PC-3 (cell line): ENCODE measurements at regions not wholly inside any gene's neighbourhood (a gene's known extent, or its start where the extent isn't known, plus 50 kb on each side); places are given as distances from the start of the nearest gene placed in this dataset.

Experiments
- ATAC-seq: fragments of 200-7000 bp; cut with Tn5 transposase; 2 replicates; pipeline ENCODE4 v1.9.1; 2020; ENCODE audit warnings: mild to moderate bottlenecking, moderate library complexity
- BruUV-seq: library from RNA; stranded (reverse); fragments of 400-500 nt; replicated peaks from 2 replicates; lab custom pipeline; 2021; lab: Mats Ljungman, UMichigan
- CTCF ChIA-PET: fragments of 300-600 bp; sonication (Branson Sonifier 250); formaldehyde crosslinking; loops from one replicate; lab custom pipeline; 2022; ENCODE audit warnings: antibody characterized with exemption; lab: Charles Lee
- POLR2A ChIA-PET: fragments of 300-600 bp; sonication (Branson Sonifier 250); formaldehyde crosslinking; loops from one replicate; lab custom pipeline; 2022; ENCODE audit warnings: antibody characterized with exemption; ENCODE audit not compliant: unreplicated experiment; lab: Charles Lee
- DNase-seq: peaks from one replicate; pipeline ENCODE4 v3.0.0-alpha.2; 2015
- H2AFZ ChIP-seq: fragments of 300-600 bp; sonication (generic); 2 replicates; pipeline ENCODE4 v1.6.0; 2016; ENCODE audit warnings: antibody characterized with exemption, low read length
- H3F3A ChIP-seq: fragments of 300-600 bp; sonication (generic); one replicate; pipeline ENCODE4 v1.6.0; 2017; ENCODE audit warnings: antibody characterized with exemption, low read length, control low read depth, mild to moderate bottlenecking; ENCODE audit not compliant: unreplicated experiment
- H3K27ac ChIP-seq: fragments of 300-600 bp; sonication (generic); 2 replicates; pipeline ENCODE4 v1.5.1; 2016; ENCODE audit warnings: mild to moderate bottlenecking, low read length
- H3K27me3 ChIP-seq: fragments of 300-600 bp; sonication (generic); 2 replicates; pipeline ENCODE4 v1.6.1; 2016; ENCODE audit warnings: low read length, mixed read lengths
- H3K36me3 ChIP-seq: fragments of 300-600 bp; sonication (generic); 2 replicates; pipeline ENCODE4 v1.6.1; 2016; ENCODE audit warnings: low read depth, mixed run types, low read length, mixed read lengths
- H3K4me1 ChIP-seq: fragments of 300-600 bp; sonication (generic); 2 replicates; pipeline ENCODE4 v1.5.1; 2016; ENCODE audit warnings: low read length; ENCODE audit not compliant: insufficient read depth
- H3K4me2 ChIP-seq: fragments of 300-600 bp; sonication (generic); 2 replicates; pipeline ENCODE4 v1.6.0; 2016; ENCODE audit warnings: low read length
- H3K4me3 ChIP-seq: fragments of 300-600 bp; sonication (generic); 2 replicates; pipeline ENCODE4 v1.5.1; 2016; ENCODE audit warnings: mild to moderate bottlenecking, low read length, mixed read lengths
- H3K79me2 ChIP-seq: fragments of 300-600 bp; sonication (generic); 2 replicates; pipeline ENCODE4 v1.6.1; 2017; ENCODE audit warnings: low read length, mixed read lengths
- H3K9ac ChIP-seq: fragments of 300-600 bp; sonication (generic); 2 replicates; pipeline ENCODE4 v1.6.0; 2016; ENCODE audit warnings: mild to moderate bottlenecking, low read length
- H3K9me2 ChIP-seq: fragments of 300-600 bp; sonication (generic); replicated peaks from 2 replicates; pipeline ENCODE4 v1.6.1; 2016; ENCODE audit warnings: mixed run types, low read length, mixed read lengths
- H3K9me3 ChIP-seq: fragments of 300-600 bp; sonication (generic); 2 replicates; pipeline ENCODE4 v1.6.1; 2016; ENCODE audit warnings: low read length, mixed read lengths
- H4K20me1 ChIP-seq: fragments of 300-600 bp; sonication (generic); 2 replicates; pipeline ENCODE4 v1.6.1; 2016; ENCODE audit warnings: low read length, mixed read lengths
- CTCF ChIP-seq: fragments of 300-600 bp; sonication (generic); conservative IDR thresholded peaks from 2 replicates; pipeline ENCODE4 v1.5.1; 2017; ENCODE audit warnings: antibody characterized with exemption, low read depth, mild to moderate bottlenecking, low read length
- EZH2 ChIP-seq: fragments of 300-600 bp; sonication (generic); IDR thresholded peaks from one replicate; pipeline ENCODE4 v1.6.1; 2017; ENCODE audit warnings: antibody characterized with exemption, mild to moderate bottlenecking, low read length; ENCODE audit not compliant: unreplicated experiment
- EZH2phosphoT487 ChIP-seq: fragments of 300-600 bp; sonication (generic); IDR thresholded peaks from 2 replicates; pipeline ENCODE4 v1.6.1; 2018; ENCODE audit warnings: mild to moderate bottlenecking, antibody characterized with exemption, low read length, borderline replicate concordance
- intact Hi-C: fragments of 100-400 bp; cut with micrococcal nuclease; formaldehyde crosslinking; loops from 2 replicates; pipeline ENCODE4 v1.9.0; 2023

- no peaks in the 10 kb centered on the region for H3K4me1 ChIP-seq
- no peak overlapping the region for H2AFZ ChIP-seq
- ATAC-seq (no peak), DNase-seq (no peak)
- H3K27me3 ChIP-seq: no peaks in the 10 kb centered on the region
- TF ChIP-seq EZH2phosphoT487: no peak
- BruUV-seq: no TSS peak
- no peaks in the 10 kb centered on the region for H4K20me1 ChIP-seq
- intact Hi-C loops: no loop called here
- H3K4me3 ChIP-seq: no peak overlapping the region
- no peaks in the 10 kb centered on the region for H3K9me2 ChIP-seq
- H3K27ac ChIP-seq: no peak overlapping the region
- POLR2A ChIA-PET: no interaction called here
- H3K9ac ChIP-seq: no peak overlapping the region
- H3K9me3 ChIP-seq: no peaks in the 10 kb centered on the region
- no peak overlapping the region for H3K4me2 ChIP-seq
- no peaks in the 10 kb centered on the region for H3K79me2 ChIP-seq
- H3K36me3 ChIP-seq: no peaks in the 10 kb centered on the region
- no peaks in the 10 kb centered on the region for H3F3A ChIP-seq
- CTCF ChIA-PET: no interaction called here
Measured at GRCh38 chr13:63605962-63606361, 2190.3 kb upstream of the PCDH20 start.

GRCh38 chr13:63605403-63605802, 2189.8 kb upstream of the PCDH20 start:
- H3K36me3 ChIP-seq: no peaks in the 10 kb centered on the region
- H3K9me3 ChIP-seq: no peaks in the 10 kb centered on the region
- H2AFZ ChIP-seq: no peak overlapping the region
- TF ChIP-seq EZH2phosphoT487: no peak
- no peak for TF ChIP-seq CTCF
- no peak for TF ChIP-seq EZH2
- DNase-seq: no peak
- H3K27ac ChIP-seq: no peak overlapping the region
- no peaks in the 10 kb centered on the region for H3K9me2 ChIP-seq
- ATAC-seq: no peak
- POLR2A ChIA-PET: no interaction called here
- no peaks in the 10 kb centered on the region for H3K4me1 ChIP-seq
- H3K9ac ChIP-seq: no peak overlapping the region
- H3F3A ChIP-seq: no peaks in the 10 kb centered on the region
- no peak overlapping the region for H3K4me3 ChIP-seq
- H4K20me1 ChIP-seq: no peaks in the 10 kb centered on the region
- H3K27me3 ChIP-seq: no peaks in the 10 kb centered on the region
- CTCF ChIA-PET: no interaction called here
- intact Hi-C loops: no loop called here
- H3K4me2 ChIP-seq: no peak overlapping the region
- BruUV-seq: no TSS peak
- H3K79me2 ChIP-seq: no peaks in the 10 kb centered on the region

GRCh38 chr13:63595811-63596210, 2180.2 kb upstream of the PCDH20 start:
- TF ChIP-seq EZH2: no peak
- no peak for TF ChIP-seq CTCF
- TF ChIP-seq EZH2phosphoT487: no peak
- H3K9me3 ChIP-seq: no peaks in the 10 kb centered on the region
- intact Hi-C loops: no loop called here
- CTCF ChIA-PET: no interaction called here
- H2AFZ ChIP-seq: no peak overlapping the region
- H3K4me2 ChIP-seq: no peak overlapping the region
- H3K9me2 ChIP-seq: no peaks in the 10 kb centered on the region
- no peaks in the 10 kb centered on the region for H3K36me3 ChIP-seq
- no peak overlapping the region for H3K4me3 ChIP-seq
- H3F3A ChIP-seq: no peaks in the 10 kb centered on the region
- H4K20me1 ChIP-seq: no peaks in the 10 kb centered on the region
- POLR2A ChIA-PET: no interaction called here
- H3K27me3 ChIP-seq: no peaks in the 10 kb centered on the region
- H3K4me1 ChIP-seq: no peaks in the 10 kb centered on the region
- ATAC-seq (no peak), DNase-seq (no peak)
- no peak overlapping the region for H3K27ac ChIP-seq
- no peaks in the 10 kb centered on the region for H3K79me2 ChIP-seq
- no TSS peak for BruUV-seq
- H3K9ac ChIP-seq: no peak overlapping the region
